ENCODE measurements at regions not wholly inside any gene's neighbourhood (a gene's known extent, or its start where the extent isn't known, plus 50 kb on each side); places are given as distances from the start of the nearest gene placed in this dataset.
"Not testable (repeated sequence)": the region's sequence is repeated elsewhere in the genome, so short reads cannot be mapped to it uniquely, and the experiment has no call there.

DNA sequence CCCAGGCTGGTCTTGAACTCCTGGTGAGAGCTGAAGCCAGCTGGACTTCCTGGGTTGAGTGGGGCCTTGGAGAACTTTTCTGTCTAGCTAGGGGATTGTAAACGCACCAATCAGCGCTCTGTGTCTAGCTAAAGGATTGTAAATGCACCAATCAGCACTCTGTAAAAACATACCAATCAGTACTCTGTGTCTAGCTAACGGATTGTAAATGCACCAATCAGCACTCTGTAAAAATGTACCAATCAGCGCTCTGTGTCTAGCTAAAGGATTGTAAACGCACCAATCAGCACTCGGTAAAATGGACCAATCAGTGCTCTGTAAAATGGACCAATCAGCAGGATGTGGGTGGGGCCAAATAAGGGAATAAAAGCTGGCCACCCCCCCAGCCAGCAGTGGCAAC lies 76.5 kb upstream of the RESF1 start:
- TF ChIP-seq, protein P1, sequence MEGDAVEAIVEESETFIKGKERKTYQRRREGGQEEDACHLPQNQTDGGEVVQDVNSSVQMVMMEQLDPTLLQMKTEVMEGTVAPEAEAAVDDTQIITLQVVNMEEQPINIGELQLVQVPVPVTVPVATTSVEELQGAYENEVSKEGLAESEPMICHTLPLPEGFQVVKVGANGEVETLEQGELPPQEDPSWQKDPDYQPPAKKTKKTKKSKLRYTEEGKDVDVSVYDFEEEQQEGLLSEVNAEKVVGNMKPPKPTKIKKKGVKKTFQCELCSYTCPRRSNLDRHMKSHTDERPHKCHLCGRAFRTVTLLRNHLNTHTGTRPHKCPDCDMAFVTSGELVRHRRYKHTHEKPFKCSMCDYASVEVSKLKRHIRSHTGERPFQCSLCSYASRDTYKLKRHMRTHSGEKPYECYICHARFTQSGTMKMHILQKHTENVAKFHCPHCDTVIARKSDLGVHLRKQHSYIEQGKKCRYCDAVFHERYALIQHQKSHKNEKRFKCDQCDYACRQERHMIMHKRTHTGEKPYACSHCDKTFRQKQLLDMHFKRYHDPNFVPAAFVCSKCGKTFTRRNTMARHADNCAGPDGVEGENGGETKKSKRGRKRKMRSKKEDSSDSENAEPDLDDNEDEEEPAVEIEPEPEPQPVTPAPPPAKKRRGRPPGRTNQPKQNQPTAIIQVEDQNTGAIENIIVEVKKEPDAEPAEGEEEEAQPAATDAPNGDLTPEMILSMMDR (conservative IDR thresholded peaks at IDR 0.05; ENCODE audit: low read depth, low read length): not testable (repeated sequence)
- not testable (repeated sequence) for TF ChIP-seq EZH2 (IDR thresholded peaks at IDR 0.05; ENCODE audit: borderline replicate concordance, low read depth, low read length, poor library complexity, severe bottlenecking)
